DMS114 treated with DMSO at 0.1 percent for 48 hours (cell line): ENCODE measurements at regions not wholly inside any gene's neighbourhood (a gene's known extent, or its start where the extent isn't known, plus 50 kb on each side); places are given as distances from the start of the nearest gene placed in this dataset.

ENCODE experiments used
- DNase-seq: peaks from one replicate; lab custom pipeline; 2025; ENCODE audit not compliant: unreplicated experiment; lab: John Stamatoyannopoulos, UW

GRCh38 chr20:39800548-39800947, 838.4 kb downstream of the DHX35 start:
- no peak for DNase-seq

DNA sequence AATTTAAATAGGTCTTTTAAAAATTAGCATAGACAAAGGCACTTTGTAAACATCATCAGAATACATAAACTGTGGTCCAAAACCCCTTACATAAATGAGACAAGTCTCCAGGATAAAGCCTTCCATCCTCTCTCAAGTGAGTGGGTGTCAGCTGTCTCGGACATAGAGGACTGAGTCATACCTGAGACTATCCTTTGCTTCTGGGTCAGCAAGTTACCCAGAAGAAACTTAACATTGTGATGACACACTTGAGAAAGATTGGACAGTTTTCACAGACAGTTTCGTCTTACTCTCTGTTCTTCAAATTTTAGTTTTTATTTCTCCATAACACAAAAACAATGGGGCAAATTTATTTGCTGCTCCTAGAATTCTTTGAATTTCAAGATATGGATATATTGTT, 838.0 kb downstream of the DHX35 start:
- DNase-seq: no peak

- no peak for DNase-seq
Observed at GRCh38 chr20:39799366-39799965, 837.3 kb downstream of the DHX35 start.

GRCh38 chr20:39795401-39796272, 833.5 kb downstream of the DHX35 start:
- DNase-seq: no peak

- no peak for DNase-seq
Observed at GRCh38 chr20:39792334-39792733, 830.2 kb downstream of the DHX35 start.

DNA sequence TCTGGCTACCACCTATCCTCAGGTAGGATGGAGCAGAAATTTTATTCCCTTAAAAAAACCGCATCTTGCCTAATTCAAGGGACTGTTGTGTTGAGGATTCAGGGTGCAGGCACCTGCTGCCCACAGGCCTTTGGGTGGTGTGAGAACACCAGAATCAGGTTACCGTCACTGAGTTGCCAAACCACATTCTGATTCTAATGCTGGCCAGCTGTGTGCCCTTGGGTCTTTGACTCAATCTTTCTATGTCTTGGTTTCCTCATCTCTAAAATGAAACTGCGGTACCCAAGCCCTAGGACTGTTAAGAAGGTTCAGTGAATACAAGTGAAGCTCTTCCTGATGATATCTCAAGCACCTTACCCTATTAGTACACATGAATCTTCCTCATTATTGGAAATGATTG, 827.3 kb downstream of the DHX35 start:
- DNase-seq: no peak

- no peak for DNase-seq
Observed at GRCh38 chr20:39785252-39785917, 823.2 kb downstream of the DHX35 start.

DNA sequence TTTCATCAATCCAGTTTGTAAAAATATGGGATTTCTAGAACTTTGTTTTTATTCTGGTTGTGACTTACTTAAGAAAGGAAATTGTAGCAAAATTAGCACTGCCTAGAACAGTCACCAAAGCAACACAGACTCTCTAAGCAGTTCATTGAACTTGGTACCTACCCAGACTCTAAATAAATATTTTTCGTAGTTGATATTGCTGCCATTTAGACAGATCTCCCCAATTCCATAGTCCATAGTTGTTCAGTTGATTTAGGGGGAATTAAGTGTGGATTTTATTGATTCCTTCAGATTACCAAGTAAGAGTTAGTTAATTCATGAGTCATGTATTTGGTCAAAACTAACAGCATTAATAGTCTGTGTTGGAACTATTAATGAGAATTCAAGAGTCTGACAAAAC, 822.5 kb downstream of the DHX35 start:
- DNase-seq: no peak

DNA sequence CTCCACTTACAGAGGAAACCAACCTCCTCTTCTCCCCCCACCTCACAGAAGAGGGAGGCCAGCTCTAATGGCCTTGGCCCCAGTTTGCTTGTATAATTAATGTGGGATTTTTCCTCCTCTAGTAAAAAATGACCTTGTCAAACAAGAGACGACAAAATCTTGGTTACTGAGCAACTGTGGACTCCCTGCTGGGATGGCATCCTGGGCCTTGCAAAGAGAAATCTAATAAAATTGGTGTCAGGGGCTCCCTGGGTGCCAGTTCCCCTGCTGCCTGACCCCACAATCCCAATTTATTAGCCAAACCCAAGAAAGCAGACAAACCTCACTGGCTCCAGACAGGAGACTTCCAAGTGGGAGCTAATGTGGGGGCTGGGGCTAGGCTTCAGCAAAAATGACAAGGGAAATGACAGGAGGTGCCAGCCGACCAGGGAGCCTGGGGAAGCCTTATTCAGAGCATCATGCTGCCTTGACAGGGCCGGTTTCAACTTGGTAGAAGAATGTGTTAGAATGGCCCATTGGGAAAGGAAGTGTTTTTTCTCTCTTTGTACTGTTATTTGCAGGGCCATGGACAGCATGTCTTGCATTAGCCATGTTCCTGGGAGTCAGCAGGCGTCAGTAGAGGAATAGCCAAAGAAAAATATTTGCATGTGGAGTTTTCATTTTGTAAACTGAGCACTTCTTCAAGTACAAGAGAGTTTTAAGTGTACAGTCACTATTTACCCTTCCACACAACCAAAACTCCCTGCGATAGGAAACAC, 816.9 kb downstream of the DHX35 start:
- DNase-seq: no peak

DNA sequence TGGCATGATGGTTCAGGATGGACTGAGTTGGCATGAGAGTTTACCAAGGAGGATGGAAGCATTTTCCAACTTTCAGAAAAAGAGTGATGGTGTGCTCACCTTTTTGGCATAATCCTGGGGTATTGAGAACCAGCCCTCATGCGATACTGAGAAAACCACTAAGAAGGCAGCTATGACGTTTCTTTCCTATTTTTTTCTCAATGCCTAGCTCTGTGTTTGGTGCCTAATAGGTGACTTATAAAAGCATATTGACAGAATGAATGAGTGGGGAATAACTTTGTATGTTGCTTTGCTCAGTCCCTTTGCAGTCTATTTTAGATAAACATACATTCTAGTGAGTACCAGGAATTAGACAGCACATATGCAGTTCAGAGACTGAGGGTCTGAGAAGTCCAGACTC, 816.3 kb downstream of the DHX35 start:
- DNase-seq: no peak

DNA sequence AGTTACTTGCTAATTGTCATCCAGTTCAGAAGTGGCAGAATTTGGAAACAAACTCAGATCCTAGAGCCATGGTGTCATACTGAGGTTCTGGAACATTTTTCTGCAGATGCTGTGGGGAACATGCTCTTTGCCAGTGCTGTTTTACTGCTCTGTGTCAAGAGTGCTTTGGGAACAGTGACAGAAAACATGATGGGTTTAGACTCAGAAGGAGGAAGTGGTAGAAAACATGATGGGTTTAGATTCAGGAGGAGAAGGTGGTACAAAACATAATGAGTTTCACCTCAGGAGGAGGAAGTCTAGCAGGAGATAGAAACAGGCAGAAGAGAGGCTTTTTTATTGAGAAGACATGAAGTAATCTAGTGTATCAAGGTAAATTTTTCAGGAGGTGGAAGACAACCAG, 815.5 kb downstream of the DHX35 start:
- DNase-seq: no peak

- DNase-seq: no peak
Observed at GRCh38 chr20:39775110-39775509, 813.0 kb downstream of the DHX35 start.

DNA sequence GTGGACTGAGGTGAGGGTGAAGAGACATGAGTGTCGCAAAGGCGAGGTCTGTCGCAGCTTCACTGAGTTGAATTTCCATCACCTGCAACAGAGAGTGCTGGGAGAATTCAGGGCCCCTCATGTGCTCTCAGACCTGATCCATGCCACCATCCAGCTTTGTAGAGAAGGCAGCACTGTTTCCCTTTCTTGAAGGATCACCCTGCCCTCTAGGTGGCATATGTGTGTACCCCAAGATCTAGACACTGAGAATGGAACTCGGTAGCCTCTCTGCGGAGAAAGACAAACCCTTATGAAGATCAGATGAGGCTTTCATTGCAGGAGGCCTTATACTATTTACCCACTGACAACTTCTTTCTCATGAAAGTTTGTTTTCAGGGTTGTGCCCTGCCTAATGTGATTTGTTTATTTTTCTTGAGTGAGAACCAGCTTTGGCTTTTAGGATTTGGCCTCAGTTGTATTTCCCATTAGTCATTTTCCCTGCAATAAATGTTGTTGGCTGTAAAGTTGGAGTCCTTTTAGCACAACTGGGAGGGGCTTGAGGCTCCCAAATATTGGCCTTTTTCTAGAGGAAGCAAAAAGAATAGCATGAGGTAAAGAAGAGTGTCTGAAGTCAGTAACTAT, 811.3 kb downstream of the DHX35 start:
- no peak for DNase-seq

- DNase-seq: no peak
Observed at GRCh38 chr20:39767352-39767751, 805.2 kb downstream of the DHX35 start.

DNA sequence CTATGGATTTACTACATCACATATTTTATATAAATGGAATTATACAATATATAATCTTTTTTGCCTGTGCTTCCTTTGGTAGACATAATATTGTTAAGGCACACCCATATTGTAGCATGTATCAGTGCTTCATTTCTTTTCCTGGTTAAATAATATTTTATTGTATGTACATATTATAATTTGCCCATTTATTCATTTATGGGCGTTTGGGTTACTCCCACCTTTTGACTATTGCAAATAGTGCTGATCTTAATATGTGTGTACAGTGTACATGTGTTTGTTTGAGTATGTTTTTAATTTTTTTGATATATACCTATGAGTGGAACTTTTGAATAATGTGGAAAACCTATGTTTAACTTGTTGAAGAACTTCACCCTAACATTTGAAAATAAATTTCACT, 804.2 kb downstream of the DHX35 start:
- no peak for DNase-seq

- DNase-seq: no peak
Observed at GRCh38 chr20:39762716-39763115, 800.6 kb downstream of the DHX35 start.

DNA sequence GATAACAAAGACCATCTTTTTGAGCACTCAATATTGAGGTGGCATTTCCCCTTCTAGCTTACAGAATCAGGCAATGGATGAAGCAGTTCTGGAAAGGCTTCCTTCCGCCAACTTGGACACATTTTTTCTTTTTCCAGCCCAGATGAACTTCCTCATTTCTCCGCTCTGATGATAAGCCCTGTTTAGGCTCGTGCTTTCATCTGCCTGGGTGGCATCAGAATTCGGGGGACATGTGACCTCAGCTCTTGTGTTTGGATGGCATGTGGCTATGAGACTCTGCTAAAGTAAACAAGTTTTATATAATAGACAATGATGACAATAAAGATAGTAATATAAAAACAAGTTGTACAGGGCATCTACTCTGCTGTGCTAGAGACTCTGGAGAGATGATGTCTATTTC, 796.7 kb downstream of the DHX35 start:
- no peak for DNase-seq

DNA sequence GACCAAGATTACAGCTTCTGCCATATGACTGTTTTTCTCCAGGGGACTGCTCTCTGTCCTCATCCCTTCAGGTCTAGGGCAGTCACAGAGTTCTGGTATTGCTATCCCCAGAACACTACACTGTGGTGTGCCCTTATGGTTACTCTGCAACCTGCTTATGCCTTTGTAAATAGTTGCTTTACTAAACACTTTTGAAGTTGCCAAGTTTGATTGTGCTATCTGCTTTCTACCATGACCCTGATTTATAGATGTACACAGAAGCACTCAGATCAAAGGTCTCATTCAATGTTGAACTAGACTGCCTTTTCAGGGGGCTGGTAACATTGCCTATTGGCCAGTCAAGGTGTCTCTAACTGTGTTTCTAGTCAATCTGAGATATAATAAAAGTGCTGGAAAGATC, 794.7 kb downstream of the DHX35 start:
- no peak for DNase-seq

- no peak for DNase-seq
Observed at GRCh38 chr20:39756369-39756768, 794.2 kb downstream of the DHX35 start.

- DNase-seq: no peak
Observed at GRCh38 chr20:39752262-39752876, 790.2 kb downstream of the DHX35 start.
